H1 (cell line): ENCODE measurements at regions not wholly inside any gene's neighbourhood (a gene's known extent, or its start where the extent isn't known, plus 50 kb on each side); places are given as distances from the start of the nearest gene placed in this dataset.

Source experiments
- CTCF ChIA-PET: fragments of 300-600 bp; sonication (Branson Sonifier 250); formaldehyde crosslinking; loops from one replicate; lab custom pipeline; 2021; ENCODE audit not compliant: partially characterized antibody; lab: Charles Lee
- POLR2A ChIA-PET: fragments of 300-600 bp; sonication (Branson Sonifier 250); formaldehyde crosslinking; loops from one replicate; lab custom pipeline; 2021; ENCODE audit warnings: inconsistent platforms; ENCODE audit not compliant: partially characterized antibody; lab: Charles Lee
- DNase-seq, 2 experiments: peaks; one replicate each; pipeline versions ENCODE4 v3.0.0 to v3.0.0-alpha.2; 2010 to 2022; ENCODE audit warnings: low spot score in 2 of 2, low read depth in 1 of 2, mixed read lengths in 1 of 2
- FAIRE-seq: peaks from 2 replicates; lab custom pipeline; 2011; peaks lifted over from hg19 to GRCh38; lab: Jason Lieb, UNC
- H2AFZ ChIP-seq: 2 replicates; pipeline ENCODE4 v1.8.1; 2012; ENCODE audit warnings: low read length, inconsistent platforms
- H2AK5ac ChIP-seq: 2 replicates; pipeline ENCODE4 v1.6.1; 2013; ENCODE audit warnings: low read depth, low read length
- H2BK120ac ChIP-seq: replicated peaks from 2 replicates; pipeline ENCODE3; 2013; ENCODE audit warnings: low read depth, low read length, inconsistent platforms
- H2BK12ac ChIP-seq: 2 replicates; pipeline ENCODE4 v1.6.1; 2013; ENCODE audit warnings: low read depth, low read length
- H2BK15ac ChIP-seq: 2 replicates; pipeline ENCODE4 v1.6.1; 2013; ENCODE audit warnings: low read length
- H2BK20ac ChIP-seq: 2 replicates; pipeline ENCODE4 v1.6.1; 2013; ENCODE audit warnings: low read length
- H2BK5ac ChIP-seq: 2 replicates; pipeline ENCODE4 v1.6.1; 2013; ENCODE audit warnings: low read depth, low read length
- H3K14ac ChIP-seq: 2 replicates; pipeline ENCODE4 v1.6.1; 2013; ENCODE audit warnings: inconsistent platforms; ENCODE audit not compliant: insufficient read length
- H3K18ac ChIP-seq: 2 replicates; pipeline ENCODE4 v1.6.1; 2013; ENCODE audit warnings: low read length; ENCODE audit errors: extremely low read depth
- H3K23ac ChIP-seq: 2 replicates; pipeline ENCODE4 v1.6.1; 2013; ENCODE audit warnings: inconsistent platforms; ENCODE audit not compliant: insufficient read length
- H3K23me2 ChIP-seq: 2 replicates; pipeline ENCODE4 v1.6.1; 2013; ENCODE audit warnings: low read depth, low read length
- H3K27ac ChIP-seq: 2 replicates; pipeline ENCODE4 v1.6.1; 2011; ENCODE audit warnings: low read depth, low read length, inconsistent platforms
- H3K27me3 ChIP-seq, 4 experiments: replicated peaks in 1 of 4; 1 replicate in 1 of 4; 2 replicates in 3 of 4; pipeline versions ENCODE4 v1.6.1 to v1.8.1; 2011 to 2013; ENCODE audit warnings: low read length in 3 of 4, mild to moderate bottlenecking in 3 of 4, inconsistent platforms in 2 of 4, mixed read lengths in 2 of 4, moderate library complexity in 1 of 4; ENCODE audit not compliant: control insufficient read depth in 3 of 4, insufficient read depth in 3 of 4; ENCODE audit errors: extremely low read depth in 1 of 4
- H3K36me3 ChIP-seq, 4 experiments: 2 replicates each; pipeline versions ENCODE4 v1.6.1 to v1.8.1; 2011 to 2013; ENCODE audit warnings: mild to moderate bottlenecking in 4 of 4, low read length in 3 of 4, moderate library complexity in 2 of 4, control low read depth in 1 of 4, inconsistent platforms in 1 of 4; ENCODE audit not compliant: insufficient read depth in 4 of 4, control insufficient read depth in 2 of 4
- H3K4ac ChIP-seq: replicated peaks from 2 replicates; pipeline ENCODE3; 2013; ENCODE audit warnings: low read length, low read depth, mixed read lengths, inconsistent platforms; ENCODE audit not compliant: insufficient read length
- H3K4me1 ChIP-seq, 4 experiments: replicated peaks in 1 of 4; 1 replicate in 1 of 4; 2 replicates in 3 of 4; pipeline versions ENCODE4 v1.6.1 to v1.8.1; 2011 to 2013; ENCODE audit warnings: low read length in 3 of 4, inconsistent platforms in 2 of 4, mixed read lengths in 1 of 4; ENCODE audit not compliant: insufficient read depth in 4 of 4, control insufficient read depth in 3 of 4
- H3K4me2 ChIP-seq, 2 experiments: 2 replicates each; pipeline versions ENCODE4 v1.6.1 to v1.8.1; 2011 to 2013; ENCODE audit warnings: low read depth in 2 of 2, low read length in 2 of 2, control low read depth in 1 of 2, inconsistent platforms in 1 of 2, mild to moderate bottlenecking in 1 of 2; ENCODE audit not compliant: insufficient read depth in 1 of 2
- H3K4me3 ChIP-seq, 4 experiments: fragments of 200-600, 300-600 bp in 1 of 4; sonication (generic), shearing (Covaris generic), sonication (Bioruptor Twin) in 1 of 4; 2 replicates each; pipeline versions ENCODE4 v1.5.1 to v1.8.1; 2011 to 2016; ENCODE audit warnings: low read length in 4 of 4, low read depth in 3 of 4, control low read depth in 2 of 4, inconsistent platforms in 2 of 4, mild to moderate bottlenecking in 2 of 4, mixed read lengths in 1 of 4, moderate library complexity in 1 of 4; ENCODE audit not compliant: insufficient read depth in 2 of 4; ENCODE audit errors: extremely low read depth in 1 of 4
- H3K56ac ChIP-seq: replicated peaks from 2 replicates; pipeline ENCODE3; 2013; ENCODE audit warnings: low read depth, mild to moderate bottlenecking, mixed read lengths, low read length, inconsistent platforms; ENCODE audit not compliant: insufficient read length
- H3K79me1 ChIP-seq: 2 replicates; pipeline ENCODE4 v1.6.1; 2013; ENCODE audit warnings: low read depth, low read length, control low read depth
- H3K79me2 ChIP-seq, 2 experiments: 2 replicates each; pipeline versions ENCODE4 v1.6.1 to v1.8.1; 2012 to 2013; ENCODE audit warnings: low read length in 2 of 2, mild to moderate bottlenecking in 2 of 2, inconsistent platforms in 1 of 2; ENCODE audit not compliant: insufficient read depth in 2 of 2, control insufficient read depth in 1 of 2
- H3K9ac ChIP-seq, 4 experiments: replicated peaks in 1 of 4; 1 replicate in 1 of 4; 2 replicates in 3 of 4; pipeline versions ENCODE4 v1.6.1 to v1.8.1; 2011 to 2013; ENCODE audit warnings: low read depth in 3 of 4, low read length in 3 of 4, control low read depth in 2 of 4, mild to moderate bottlenecking in 2 of 4, moderate library complexity in 2 of 4, inconsistent platforms in 1 of 4; ENCODE audit errors: extremely low read depth in 1 of 4
- H3K9me3 ChIP-seq, 2 experiments: 2 replicates each; pipeline versions ENCODE4 v1.6.1 to v1.8.1; 2012 to 2013; ENCODE audit warnings: mild to moderate bottlenecking in 2 of 2, moderate library complexity in 2 of 2, control low read depth in 1 of 2, inconsistent platforms in 1 of 2, low read depth in 1 of 2, low read length in 1 of 2, mixed read lengths in 1 of 2; ENCODE audit not compliant: insufficient read depth in 2 of 2
- H4K20me1 ChIP-seq, 2 experiments: replicated peaks in 1 of 2; 2 replicates each; pipeline versions ENCODE3 to v1.8.1; 2011 to 2013; ENCODE audit warnings: inconsistent platforms in 2 of 2, low read length in 2 of 2, mild to moderate bottlenecking in 1 of 2; ENCODE audit not compliant: insufficient read depth in 2 of 2, control insufficient read depth in 1 of 2
- H4K5ac ChIP-seq: 2 replicates; pipeline ENCODE4 v1.6.1; 2013; ENCODE audit warnings: low read length, low read depth, mixed read lengths, inconsistent platforms; ENCODE audit not compliant: insufficient read length
- H4K8ac ChIP-seq: 2 replicates; pipeline ENCODE4 v1.8.0; 2013; ENCODE audit warnings: mild to moderate bottlenecking, moderate library complexity, low read length, inconsistent platforms; ENCODE audit not compliant: insufficient read depth; ENCODE audit errors: extremely low read depth
- H4K91ac ChIP-seq: replicated peaks from 2 replicates; pipeline ENCODE3; 2013; ENCODE audit warnings: low read length, mixed read lengths, inconsistent platforms; ENCODE audit not compliant: insufficient read length
- ASH2L ChIP-seq: fragments of 200-600, 300-600 bp; sonication (generic); IDR thresholded peaks from one replicate; pipeline ENCODE4 v1.7.1; 2017; ENCODE audit warnings: low read length
- TBP ChIP-seq: IDR thresholded peaks from 2 replicates; pipeline ENCODE4 v1.6.1; 2011; ENCODE audit warnings: low read depth, low read length, improper control_type of control experiment
- WGBS, 2 experiments: shearing (Covaris generic) in 1 of 2; methylation state at CpG; one replicate each; pipeline versions ENCODE4 v1.1.6 to v1.1.7; 2013 to 2015; ENCODE audit warnings: low lambda C conversion rate in 2 of 2, mixed read lengths in 2 of 2, inconsistent platforms in 1 of 2, low coverage in 1 of 2, missing lambda C conversion rate in 1 of 2; ENCODE audit not compliant: insufficient replicate concordance in 2 of 2, insufficient coverage in 1 of 2, insufficient read length in 1 of 2; ENCODE audit errors: extremely low coverage in 1 of 2, missing lambda C conversion rate in 1 of 2; 5-methylcytosine and 5-hydroxymethylcytosine counted together

- WGBS, 2 experiments = 91% methylated on average over 2 of the region's 2 CpGs; no CpG with 5 or more reads in 1 of the 2 experiments
- POLR2A ChIA-PET = no interaction called here
- no peak overlapping the region for H4K8ac ChIP-seq
Observed at GRCh38 chr3:154044671-154045070, 76.5 kb upstream of the ARHGEF26 start.

More at GRCh38 chr3:154044671-154045070, 76.5 kb upstream of the ARHGEF26 start:
- Histone ChIP-seq H4K5ac (no peak overlapping the region), H3K4me3 (no peak overlapping the region), H3K4me2 (no peak overlapping the region), H3K36me3 (no peaks in the 10 kb centered on the region; a peak in 1 of 8 replicates), H2BK12ac (no peak overlapping the region), H4K20me1 (no peaks in the 10 kb centered on the region), H3K56ac (no peak overlapping the region), H3K23ac (no peak overlapping the region), H3K27ac (no peak overlapping the region), H2AK5ac (no peak overlapping the region), H2BK5ac (no peak overlapping the region), H3K4me1 (no peaks in the 10 kb centered on the region), H3K23me2 (no peaks in the 10 kb centered on the region), H4K91ac (no peak overlapping the region), H3K27me3 (no peaks in the 10 kb centered on the region), H3K9me3 (no peaks in the 10 kb centered on the region), H2BK120ac (no peak overlapping the region), H2AFZ (0 out of 2 replicates have a peak overlapping the region, but pooled peaks have one; percentile 29), H3K9ac (no peak overlapping the region), H3K18ac (no peak overlapping the region), H3K79me1 (no peaks in the 10 kb centered on the region), H3K79me2 (no peaks in the 10 kb centered on the region), H3K4ac (no peak overlapping the region), H3K14ac (no peak overlapping the region), H2BK15ac (no peak overlapping the region), H2BK20ac (no peak overlapping the region)
- DNase-seq = no peak
- TF ChIP-seq TBP (no peak), ASH2L (no peak)
- FAIRE-seq = no peak
- CTCF ChIA-PET = no interaction called here
